ENCODE measurements at regions not wholly inside any gene's neighbourhood (a gene's known extent, or its start where the extent isn't known, plus 50 kb on each side); places are given as distances from the start of the nearest gene placed in this dataset.
"Not testable (repeated sequence)": the region's sequence is repeated elsewhere in the genome, so short reads cannot be mapped to it uniquely, and the experiment has no call there.

DNA sequence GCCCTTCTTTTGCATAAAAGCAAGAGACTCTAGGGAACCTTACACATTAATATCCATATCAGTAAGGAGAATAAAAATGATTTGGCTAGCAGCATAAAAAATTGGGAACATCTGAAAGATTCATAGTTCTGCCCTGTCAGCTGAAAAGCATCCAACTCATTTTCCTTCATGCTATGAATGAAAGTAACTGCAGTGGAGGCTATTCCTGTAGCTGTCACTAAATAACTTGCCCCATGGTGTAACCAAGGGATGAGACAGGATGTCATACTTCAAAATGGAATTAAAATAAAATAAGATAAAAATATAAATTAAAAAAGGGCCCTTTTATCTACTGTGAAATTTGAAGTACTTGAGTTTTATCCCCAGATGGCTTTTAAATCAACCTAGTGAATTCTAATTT lies 878.8 kb downstream of the C4orf33 start:
- TF ChIP-seq, protein P1, sequence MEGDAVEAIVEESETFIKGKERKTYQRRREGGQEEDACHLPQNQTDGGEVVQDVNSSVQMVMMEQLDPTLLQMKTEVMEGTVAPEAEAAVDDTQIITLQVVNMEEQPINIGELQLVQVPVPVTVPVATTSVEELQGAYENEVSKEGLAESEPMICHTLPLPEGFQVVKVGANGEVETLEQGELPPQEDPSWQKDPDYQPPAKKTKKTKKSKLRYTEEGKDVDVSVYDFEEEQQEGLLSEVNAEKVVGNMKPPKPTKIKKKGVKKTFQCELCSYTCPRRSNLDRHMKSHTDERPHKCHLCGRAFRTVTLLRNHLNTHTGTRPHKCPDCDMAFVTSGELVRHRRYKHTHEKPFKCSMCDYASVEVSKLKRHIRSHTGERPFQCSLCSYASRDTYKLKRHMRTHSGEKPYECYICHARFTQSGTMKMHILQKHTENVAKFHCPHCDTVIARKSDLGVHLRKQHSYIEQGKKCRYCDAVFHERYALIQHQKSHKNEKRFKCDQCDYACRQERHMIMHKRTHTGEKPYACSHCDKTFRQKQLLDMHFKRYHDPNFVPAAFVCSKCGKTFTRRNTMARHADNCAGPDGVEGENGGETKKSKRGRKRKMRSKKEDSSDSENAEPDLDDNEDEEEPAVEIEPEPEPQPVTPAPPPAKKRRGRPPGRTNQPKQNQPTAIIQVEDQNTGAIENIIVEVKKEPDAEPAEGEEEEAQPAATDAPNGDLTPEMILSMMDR (IDR thresholded peaks at IDR 0.05; ENCODE audit: low read length, missing control alignments): no peak
- no peak overlapping the region for H3K4me3 ChIP-seq (replicated peaks; ENCODE audit: low read depth, low read length)
- DNase-seq (ENCODE audit: low read depth): no peak

DNA sequence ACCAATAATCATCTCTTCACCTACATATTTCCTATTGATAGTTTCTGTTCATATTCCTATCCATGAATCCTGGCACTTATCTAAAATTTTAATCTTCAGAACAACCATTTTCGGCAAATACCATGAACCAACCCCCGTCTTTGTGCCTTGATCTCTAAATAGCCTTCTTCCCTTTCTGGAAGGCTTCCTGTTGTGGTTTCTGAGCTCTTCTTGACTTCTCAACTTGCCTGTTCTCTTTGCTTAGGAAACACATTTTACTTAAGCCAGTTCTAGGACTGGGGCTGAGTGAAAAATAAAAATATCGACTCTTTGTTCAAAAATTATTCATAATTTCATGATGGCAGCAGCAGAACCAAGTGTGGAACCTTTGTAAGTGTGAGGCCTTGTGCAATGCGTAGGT lies 882.4 kb downstream of the C4orf33 start:
- H3K4me3 ChIP-seq (replicated peaks; ENCODE audit: low read depth, low read length): no peak overlapping the region
- DNase-seq (ENCODE audit: low read depth): no peak
- TF ChIP-seq, protein P1 (IDR thresholded peaks at IDR 0.05; ENCODE audit: low read length, missing control alignments): no peak

DNA sequence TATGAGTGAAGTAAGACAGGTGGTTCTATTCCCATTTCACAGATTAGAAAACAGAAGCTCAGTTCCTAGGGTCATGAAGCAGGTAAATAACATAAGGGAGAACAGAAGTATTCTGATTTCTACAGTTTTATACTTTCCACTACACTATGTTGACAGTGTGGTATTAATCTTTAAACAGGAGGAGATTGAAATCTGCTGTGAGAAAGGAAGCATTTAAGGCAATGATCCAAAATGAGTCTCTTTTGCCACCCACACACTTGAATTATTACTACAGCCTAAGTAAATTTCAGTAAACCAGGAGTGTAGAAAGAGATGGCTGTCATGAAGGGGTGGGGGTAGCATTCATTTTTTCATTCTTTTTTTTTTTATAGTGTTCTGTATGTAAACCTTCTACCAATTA lies 893.0 kb downstream of the C4orf33 start:
- no peak overlapping the region for H3K4me3 ChIP-seq (replicated peaks; ENCODE audit: low read depth, low read length)
- no peak for DNase-seq (ENCODE audit: low read depth)
- TF ChIP-seq, protein P1 (IDR thresholded peaks at IDR 0.05; ENCODE audit: low read length, missing control alignments): no peak

DNA sequence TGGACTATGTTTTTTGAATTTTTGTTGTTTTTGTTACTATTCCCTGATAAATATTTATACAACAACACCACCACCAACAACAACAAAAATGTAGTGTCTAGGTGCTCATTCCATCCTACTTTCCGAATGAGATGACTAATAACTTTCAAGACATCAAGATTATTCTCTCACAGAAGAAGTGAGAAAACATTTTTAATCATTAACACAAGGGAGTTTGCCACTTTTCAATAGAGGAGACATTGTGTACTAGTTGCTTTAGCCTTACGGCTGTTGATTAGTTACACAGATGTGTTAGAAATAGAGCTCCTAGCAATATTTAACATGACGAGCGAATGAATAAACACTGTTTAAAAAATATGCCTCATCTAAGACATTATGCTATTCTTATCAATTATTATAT lies 898.8 kb downstream of the C4orf33 start:
- TF ChIP-seq, protein P1 (IDR thresholded peaks at IDR 0.05; ENCODE audit: low read length, missing control alignments): no peak
- no peak for DNase-seq (ENCODE audit: low read depth)
- H3K4me3 ChIP-seq (replicated peaks; ENCODE audit: low read depth, low read length): no peak overlapping the region

DNA sequence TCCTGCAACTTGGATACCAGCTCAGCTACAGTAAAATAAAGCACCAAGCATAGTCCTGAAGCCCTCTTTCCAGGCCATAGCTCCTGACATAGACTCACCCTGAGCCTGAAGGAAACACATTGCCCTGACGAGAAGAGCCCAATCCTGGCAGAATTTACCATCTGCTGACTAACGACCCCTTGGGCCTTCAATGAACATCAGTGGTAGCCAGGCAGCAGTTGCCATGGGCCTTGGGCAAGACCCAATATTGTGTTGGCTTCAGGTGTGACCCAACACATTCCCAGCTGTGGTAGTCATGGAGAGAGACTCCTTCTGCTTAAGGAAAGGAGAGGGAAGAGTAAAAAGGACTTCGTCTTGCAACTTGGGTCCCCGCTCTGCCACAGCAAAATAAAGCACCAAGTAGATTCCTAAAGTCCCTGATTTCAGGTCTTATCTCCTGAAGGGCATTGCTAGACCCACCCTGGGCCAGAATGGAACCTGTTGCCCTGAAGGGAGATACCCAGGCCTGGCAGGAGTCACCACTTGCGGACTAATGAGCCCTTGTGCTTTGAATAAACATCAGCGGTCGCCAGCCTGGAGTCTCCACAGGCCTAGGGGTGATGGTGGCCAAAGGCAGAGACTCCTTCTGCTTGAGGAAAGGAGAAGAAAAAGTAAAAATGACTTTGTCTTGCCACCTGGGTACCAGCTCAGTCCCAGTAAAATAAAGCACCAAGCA lies 902.6 kb downstream of the C4orf33 start:
- no peak overlapping the region for H3K4me3 ChIP-seq (replicated peaks; ENCODE audit: low read depth, low read length)
- TF ChIP-seq, protein P1 (IDR thresholded peaks at IDR 0.05; ENCODE audit: low read length, missing control alignments): no peak
- DNase-seq (ENCODE audit: low read depth): no peak

DNA sequence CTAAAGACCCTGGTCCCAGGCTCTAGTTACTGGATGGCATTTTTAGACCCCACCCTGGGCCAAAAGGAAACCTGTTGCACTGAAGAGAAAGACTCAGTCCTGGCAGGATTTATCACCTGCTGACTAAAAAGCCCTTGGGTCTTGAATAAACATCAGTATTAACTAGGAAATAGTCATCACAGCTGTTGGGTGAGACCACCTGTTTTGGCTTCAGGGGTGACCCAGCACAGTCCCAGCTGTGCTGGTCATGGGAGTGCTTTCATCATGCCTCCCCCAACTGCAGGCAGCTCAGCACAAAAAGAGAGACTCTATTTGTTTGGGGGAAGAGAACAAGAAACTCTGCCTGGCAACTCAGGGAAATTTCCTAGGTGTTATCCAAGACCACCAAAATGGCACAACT lies 903.2 kb downstream of the C4orf33 start:
- H3K4me3 ChIP-seq (replicated peaks; ENCODE audit: low read depth, low read length): no peak overlapping the region
- TF ChIP-seq, protein P1 (IDR thresholded peaks at IDR 0.05; ENCODE audit: low read length, missing control alignments): no peak
- no peak for DNase-seq (ENCODE audit: low read depth)

DNA sequence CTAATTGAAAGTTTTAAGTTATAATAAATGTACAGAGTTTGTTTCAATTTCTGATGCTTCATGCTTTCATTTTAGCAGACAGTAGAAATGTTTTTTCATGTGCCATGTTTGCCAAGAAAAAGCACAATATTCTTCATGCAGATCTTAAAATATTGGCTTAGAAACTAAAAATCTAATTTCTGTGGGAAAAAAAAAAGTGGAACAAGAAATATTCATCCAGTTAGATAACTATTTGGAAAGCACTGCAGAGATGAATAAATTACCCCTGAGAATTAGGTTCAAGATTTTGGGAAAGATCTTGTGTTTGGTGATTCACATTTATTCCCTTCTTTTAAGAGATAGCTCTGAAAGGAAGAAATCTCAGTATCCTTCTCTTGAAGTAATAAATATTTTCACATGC lies 912.5 kb downstream of the C4orf33 start:
- no peak for DNase-seq (ENCODE audit: low read depth)
- H3K4me3 ChIP-seq (replicated peaks; ENCODE audit: low read depth, low read length): no peak overlapping the region
- TF ChIP-seq, protein P1 (IDR thresholded peaks at IDR 0.05; ENCODE audit: low read length, missing control alignments): no peak

DNA sequence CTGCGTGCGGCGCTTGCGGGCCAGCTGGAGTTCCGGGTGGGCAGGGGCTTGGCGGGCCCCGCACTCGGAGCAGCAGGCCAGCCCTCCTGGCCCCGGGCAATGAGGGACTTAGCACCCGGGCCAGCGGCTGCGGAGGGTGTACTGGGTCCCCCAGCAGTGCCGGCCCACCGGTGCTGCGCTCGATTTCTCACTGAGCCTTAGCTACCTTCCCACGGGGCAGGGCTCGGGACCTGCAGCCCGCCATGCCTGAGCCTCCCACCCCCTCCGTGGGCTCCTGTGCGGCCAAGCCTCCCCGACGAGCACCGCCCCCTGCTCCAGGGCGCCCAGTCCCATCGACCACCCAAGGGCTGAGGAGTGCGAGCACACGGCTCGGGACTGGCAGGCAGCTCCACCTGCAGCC lies 916.9 kb downstream of the C4orf33 start:
- H3K4me3 ChIP-seq (replicated peaks; ENCODE audit: low read depth, low read length); DNase-seq (ENCODE audit: low read depth): not testable (repeated sequence)
